Hepatocyte (in vitro differentiated cells): ENCODE measurements at regions not wholly inside any gene's neighbourhood (a gene's known extent, or its start where the extent isn't known, plus 50 kb on each side); places are given as distances from the start of the nearest gene placed in this dataset.

Source experiments
- EZH2 ChIP-seq: fragments of 200-600 bp; sonication (generic); IDR thresholded peaks from 2 replicates; pipeline ENCODE4 v1.6.1; 2016; ENCODE audit warnings: antibody characterized with exemption, mild to moderate bottlenecking, borderline replicate concordance
- TF ChIP-seq, protein P1 (sequence below): fragments of 200-600 bp; sonication (generic); IDR thresholded peaks from 2 replicates; pipeline ENCODE4 v1.5.1; 2016; ENCODE audit warnings: antibody characterized with exemption, mild to moderate bottlenecking; ENCODE audit not compliant: poor library complexity

- TF ChIP-seq, protein P1, sequence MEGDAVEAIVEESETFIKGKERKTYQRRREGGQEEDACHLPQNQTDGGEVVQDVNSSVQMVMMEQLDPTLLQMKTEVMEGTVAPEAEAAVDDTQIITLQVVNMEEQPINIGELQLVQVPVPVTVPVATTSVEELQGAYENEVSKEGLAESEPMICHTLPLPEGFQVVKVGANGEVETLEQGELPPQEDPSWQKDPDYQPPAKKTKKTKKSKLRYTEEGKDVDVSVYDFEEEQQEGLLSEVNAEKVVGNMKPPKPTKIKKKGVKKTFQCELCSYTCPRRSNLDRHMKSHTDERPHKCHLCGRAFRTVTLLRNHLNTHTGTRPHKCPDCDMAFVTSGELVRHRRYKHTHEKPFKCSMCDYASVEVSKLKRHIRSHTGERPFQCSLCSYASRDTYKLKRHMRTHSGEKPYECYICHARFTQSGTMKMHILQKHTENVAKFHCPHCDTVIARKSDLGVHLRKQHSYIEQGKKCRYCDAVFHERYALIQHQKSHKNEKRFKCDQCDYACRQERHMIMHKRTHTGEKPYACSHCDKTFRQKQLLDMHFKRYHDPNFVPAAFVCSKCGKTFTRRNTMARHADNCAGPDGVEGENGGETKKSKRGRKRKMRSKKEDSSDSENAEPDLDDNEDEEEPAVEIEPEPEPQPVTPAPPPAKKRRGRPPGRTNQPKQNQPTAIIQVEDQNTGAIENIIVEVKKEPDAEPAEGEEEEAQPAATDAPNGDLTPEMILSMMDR: no peak
- TF ChIP-seq EZH2: no peak
Measured at GRCh38 chr12:103178366-103179080, 221.0 kb downstream of the ASCL1 start.
